Esophagus muscularis mucosa (tissue), 3 donors: ENCODE measurements at regions not wholly inside any gene's neighbourhood (a gene's known extent, or its start where the extent isn't known, plus 50 kb on each side); places are given as distances from the start of the nearest gene placed in this dataset.

ENCODE experiments used
- EP300 ChIP-seq: sonication (generic); formaldehyde crosslinking; IDR thresholded peaks from one replicate; pipeline ENCODE4 v1.6.1; 2017; ENCODE audit warnings: antibody characterized with exemption
- TF ChIP-seq, protein P1 (sequence below), 3 experiments: fragments of 200-600 bp in 2 of 3; fragments of 450-650 bp in 1 of 3; sonication (generic) in 2 of 3; IDR thresholded peaks; one replicate each; pipeline ENCODE4 v1.5.1; 2017 to 2019; ENCODE audit warnings: antibody characterized with exemption in 3 of 3, mild to moderate bottlenecking in 2 of 3, moderate library complexity in 1 of 3

DNA sequence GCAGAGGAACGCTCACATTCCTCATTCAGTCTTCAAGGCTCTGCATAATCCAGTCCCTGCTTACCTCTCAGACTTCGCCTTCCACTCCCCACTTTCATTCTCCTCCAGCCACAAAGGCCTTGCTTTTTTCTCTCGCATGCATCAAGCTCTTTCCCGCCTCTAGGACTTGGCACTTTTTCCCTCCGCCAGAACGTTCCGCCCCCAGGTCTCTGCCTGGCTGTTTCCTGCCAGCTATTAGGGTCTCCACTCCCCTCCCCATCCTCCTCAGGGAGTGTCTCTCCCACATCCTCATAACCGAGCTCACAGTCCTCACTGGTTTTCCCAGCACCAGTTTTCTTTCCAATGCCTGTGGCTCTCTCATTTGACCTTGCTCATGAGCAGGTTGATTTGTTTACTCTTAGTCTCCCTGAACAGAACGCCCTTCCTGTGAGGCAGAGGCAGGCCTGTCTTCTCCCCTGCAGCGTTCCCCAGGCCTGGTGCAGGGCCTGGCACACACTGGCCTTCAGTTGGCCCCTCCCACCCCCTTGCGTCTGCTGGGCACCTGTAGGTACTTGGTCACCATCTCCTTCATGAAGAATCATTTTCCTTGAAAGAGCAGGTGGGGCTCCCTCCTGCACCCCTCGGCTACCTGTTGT, 75.2 kb downstream of the RTL6 start:
- TF ChIP-seq, protein P1, sequence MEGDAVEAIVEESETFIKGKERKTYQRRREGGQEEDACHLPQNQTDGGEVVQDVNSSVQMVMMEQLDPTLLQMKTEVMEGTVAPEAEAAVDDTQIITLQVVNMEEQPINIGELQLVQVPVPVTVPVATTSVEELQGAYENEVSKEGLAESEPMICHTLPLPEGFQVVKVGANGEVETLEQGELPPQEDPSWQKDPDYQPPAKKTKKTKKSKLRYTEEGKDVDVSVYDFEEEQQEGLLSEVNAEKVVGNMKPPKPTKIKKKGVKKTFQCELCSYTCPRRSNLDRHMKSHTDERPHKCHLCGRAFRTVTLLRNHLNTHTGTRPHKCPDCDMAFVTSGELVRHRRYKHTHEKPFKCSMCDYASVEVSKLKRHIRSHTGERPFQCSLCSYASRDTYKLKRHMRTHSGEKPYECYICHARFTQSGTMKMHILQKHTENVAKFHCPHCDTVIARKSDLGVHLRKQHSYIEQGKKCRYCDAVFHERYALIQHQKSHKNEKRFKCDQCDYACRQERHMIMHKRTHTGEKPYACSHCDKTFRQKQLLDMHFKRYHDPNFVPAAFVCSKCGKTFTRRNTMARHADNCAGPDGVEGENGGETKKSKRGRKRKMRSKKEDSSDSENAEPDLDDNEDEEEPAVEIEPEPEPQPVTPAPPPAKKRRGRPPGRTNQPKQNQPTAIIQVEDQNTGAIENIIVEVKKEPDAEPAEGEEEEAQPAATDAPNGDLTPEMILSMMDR (IDR thresholded peaks at IDR 0.05), result no peak
- no peak for TF ChIP-seq EP300
